ENCODE measurements at regions not wholly inside any gene's neighbourhood (a gene's known extent, or its start where the extent isn't known, plus 50 kb on each side); places are given as distances from the start of the nearest gene placed in this dataset.

DNA sequence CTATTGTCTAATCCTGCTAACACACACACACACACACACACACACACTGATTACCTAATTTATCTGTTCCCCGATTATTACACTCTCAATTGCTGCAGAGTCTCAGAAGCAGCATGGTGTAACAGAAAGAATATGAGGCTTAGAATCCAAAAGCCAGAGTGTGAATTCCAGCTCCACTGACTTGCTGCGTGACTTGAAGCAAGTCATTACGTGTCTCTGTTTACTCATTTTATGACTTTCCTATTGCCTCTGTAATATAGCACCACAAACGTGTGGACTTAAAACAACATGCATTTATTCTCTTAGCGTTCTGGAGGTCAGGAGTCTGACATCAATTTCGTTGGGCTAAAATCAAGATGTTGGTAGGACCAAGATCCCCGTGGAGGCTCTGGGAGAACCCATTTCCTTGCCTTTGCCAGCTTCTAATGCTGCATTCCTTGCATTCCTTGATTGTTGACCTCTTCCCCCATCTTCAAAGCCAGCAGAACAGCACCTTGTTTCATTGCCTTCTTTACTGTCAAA lies 55.9 kb upstream of the ATP5PO start:
- peaks cover 3% of the 10 kb centered on the region; the same call in 1 of the 2 replicates for H3K4me1 ChIP-seq (ENCODE audit: insufficient read depth, low read length)
- H3K4me2 ChIP-seq (ENCODE audit: insufficient read depth, insufficient read length, low read length) = no peak overlapping the region
- H3K14ac ChIP-seq (ENCODE audit: insufficient read depth, low read length) = no peak overlapping the region
- DNase-seq = no peak
- WGBS (ENCODE audit: extremely low coverage, insufficient read length, low lambda C conversion rate) = no CpG with 5 or more reads among the region's 7 CpGs
- H2BK20ac ChIP-seq (ENCODE audit: low read depth, low read length, poor library complexity, severe bottlenecking) = no peak overlapping the region
- peaks cover 2% of the 10 kb centered on the region for H3K23me2 ChIP-seq (ENCODE audit: insufficient read length, low read depth, low read length, poor library complexity, severe bottlenecking)
- no peak overlapping the region for H4K91ac ChIP-seq (ENCODE audit: insufficient read length, low read depth, low read length)
- H3T11ph ChIP-seq (ENCODE audit: low read length) = no peak overlapping the region
- H3K27me3 Mint-ChIP-seq (ENCODE audit: low read depth) = no peaks in the 10 kb centered on the region
- H3K18ac ChIP-seq (ENCODE audit: insufficient read length, low read depth, low read length) = no peak overlapping the region
- TF ChIP-seq, protein P1, sequence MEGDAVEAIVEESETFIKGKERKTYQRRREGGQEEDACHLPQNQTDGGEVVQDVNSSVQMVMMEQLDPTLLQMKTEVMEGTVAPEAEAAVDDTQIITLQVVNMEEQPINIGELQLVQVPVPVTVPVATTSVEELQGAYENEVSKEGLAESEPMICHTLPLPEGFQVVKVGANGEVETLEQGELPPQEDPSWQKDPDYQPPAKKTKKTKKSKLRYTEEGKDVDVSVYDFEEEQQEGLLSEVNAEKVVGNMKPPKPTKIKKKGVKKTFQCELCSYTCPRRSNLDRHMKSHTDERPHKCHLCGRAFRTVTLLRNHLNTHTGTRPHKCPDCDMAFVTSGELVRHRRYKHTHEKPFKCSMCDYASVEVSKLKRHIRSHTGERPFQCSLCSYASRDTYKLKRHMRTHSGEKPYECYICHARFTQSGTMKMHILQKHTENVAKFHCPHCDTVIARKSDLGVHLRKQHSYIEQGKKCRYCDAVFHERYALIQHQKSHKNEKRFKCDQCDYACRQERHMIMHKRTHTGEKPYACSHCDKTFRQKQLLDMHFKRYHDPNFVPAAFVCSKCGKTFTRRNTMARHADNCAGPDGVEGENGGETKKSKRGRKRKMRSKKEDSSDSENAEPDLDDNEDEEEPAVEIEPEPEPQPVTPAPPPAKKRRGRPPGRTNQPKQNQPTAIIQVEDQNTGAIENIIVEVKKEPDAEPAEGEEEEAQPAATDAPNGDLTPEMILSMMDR (conservative IDR thresholded peaks at IDR 0.05) = no peak
- no peaks in the 10 kb centered on the region for H3K79me1 ChIP-seq (ENCODE audit: insufficient read depth, low read depth, low read length, poor library complexity, severe bottlenecking)
- H3K27me3 ChIP-seq (ENCODE audit: insufficient read depth, low read length) = no peaks in the 10 kb centered on the region
- H3K4me3 Mint-ChIP-seq = no peak overlapping the region
- no peaks in the 10 kb centered on the region for H3K36me3 Mint-ChIP-seq (ENCODE audit: insufficient read depth in 1 of 3, low read depth in 3 of 3)
- H2BK15ac ChIP-seq (ENCODE audit: low read depth, low read length) = no peak overlapping the region
- H2AFZ ChIP-seq (ENCODE audit: low read length) = no peak overlapping the region
- peaks cover 33 to 38% of the 10 kb centered on the region in 2 experiments for H3K4me1 Mint-ChIP-seq
- no peak overlapping the region for H3K56ac ChIP-seq (ENCODE audit: insufficient read length, low read depth, low read length)
- H3K79me2 ChIP-seq (ENCODE audit: insufficient read depth, low read length) = 0 out of 2 replicates have a peak, but pooled peaks cover 2% of the 10 kb centered on the region
- H3K27ac ChIP-seq (ENCODE audit: insufficient read length, low read depth, low read length) = no peak overlapping the region
- peak overlapping the region in 2 of 3 experiments; percentile 42 to 48; a peak in 4 of 7 replicates for H3K27ac Mint-ChIP-seq
- H3K9me3 ChIP-seq (ENCODE audit: control insufficient read depth, low read depth, low read length) = no peaks in the 10 kb centered on the region
- no peak overlapping the region for H3K23ac ChIP-seq (ENCODE audit: insufficient read length, low read depth, low read length)
- H2BK5ac ChIP-seq (ENCODE audit: insufficient read length, low read length) = no peak overlapping the region
- H3K9me3 Mint-ChIP-seq = no peaks in the 10 kb centered on the region
- H3K4ac ChIP-seq (ENCODE audit: low read depth, low read length) = no peak overlapping the region
- no peak overlapping the region for H2BK120ac ChIP-seq (ENCODE audit: low read depth, low read length, poor library complexity, severe bottlenecking)
- H3K9ac ChIP-seq (ENCODE audit: extremely low read depth, insufficient read length, low read length) = no peak overlapping the region
- H2BK12ac ChIP-seq (ENCODE audit: insufficient read length, low read depth, low read length) = no peak overlapping the region
- no peak overlapping the region for H4K8ac ChIP-seq (replicated peaks; ENCODE audit: insufficient read length, low read depth, low read length)
- H4K20me1 ChIP-seq (ENCODE audit: control insufficient read depth, insufficient read depth, insufficient read length) = no peaks in the 10 kb centered on the region
- H2AK5ac ChIP-seq (ENCODE audit: insufficient read length, low read length) = no peak overlapping the region
- no peak overlapping the region for H4K5ac ChIP-seq (ENCODE audit: insufficient read length, low read depth, low read length)
